NCI-H187 (cell line): ENCODE measurements at regions not wholly inside any gene's neighbourhood (a gene's known extent, or its start where the extent isn't known, plus 50 kb on each side); places are given as distances from the start of the nearest gene placed in this dataset.

Source experiments
- DNase-seq, 2 experiments: peaks; one replicate each; lab custom pipeline; 2025; lab: John Stamatoyannopoulos, UW

- no peak for DNase-seq
Observed at GRCh38 chr14:101503431-101504095, 57.7 kb upstream of the DIO3 start.

DNA sequence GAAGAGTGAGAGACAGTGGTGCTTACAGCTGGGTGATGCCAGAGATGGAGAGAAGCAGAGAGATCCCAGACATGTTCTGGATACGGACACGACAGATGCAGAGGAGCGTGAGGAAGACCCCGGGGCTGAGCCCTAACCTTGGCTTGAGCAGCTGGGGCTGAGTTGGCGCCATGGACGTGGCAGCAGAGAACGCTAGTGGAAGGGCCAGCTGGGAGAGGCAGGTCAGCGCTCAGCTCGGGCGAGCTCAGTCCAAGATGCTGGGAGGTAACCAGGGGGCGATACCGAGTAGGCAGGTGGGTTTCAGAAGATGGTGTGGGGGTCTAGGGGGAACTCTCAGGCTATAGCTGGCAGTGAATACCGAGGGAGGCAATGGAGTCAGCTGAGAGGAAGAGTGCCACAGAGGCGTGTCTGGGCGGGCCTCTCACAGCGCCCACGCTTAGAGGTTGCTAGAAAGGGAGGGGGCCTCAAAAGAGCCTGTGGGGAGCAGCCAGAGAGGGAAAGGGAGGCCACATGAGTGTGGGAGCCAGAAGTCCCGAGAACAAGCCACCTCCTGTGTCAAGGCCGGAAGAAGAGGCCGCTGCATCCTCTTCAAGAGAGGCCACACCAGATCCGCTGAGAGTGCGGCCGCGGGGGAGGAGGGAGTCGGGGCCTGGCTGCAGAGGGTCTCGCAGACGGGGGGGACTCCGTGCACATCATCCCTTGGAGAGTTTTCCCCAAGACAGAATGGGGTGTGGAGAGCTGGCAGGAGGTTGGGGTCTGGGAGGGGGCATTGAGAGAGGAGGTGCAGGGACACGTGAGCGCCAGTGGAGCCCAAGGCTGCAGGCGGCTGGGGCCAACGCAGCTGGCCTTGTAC, 57.0 kb upstream of the DIO3 start:
- DNase-seq, result no peak

DNA sequence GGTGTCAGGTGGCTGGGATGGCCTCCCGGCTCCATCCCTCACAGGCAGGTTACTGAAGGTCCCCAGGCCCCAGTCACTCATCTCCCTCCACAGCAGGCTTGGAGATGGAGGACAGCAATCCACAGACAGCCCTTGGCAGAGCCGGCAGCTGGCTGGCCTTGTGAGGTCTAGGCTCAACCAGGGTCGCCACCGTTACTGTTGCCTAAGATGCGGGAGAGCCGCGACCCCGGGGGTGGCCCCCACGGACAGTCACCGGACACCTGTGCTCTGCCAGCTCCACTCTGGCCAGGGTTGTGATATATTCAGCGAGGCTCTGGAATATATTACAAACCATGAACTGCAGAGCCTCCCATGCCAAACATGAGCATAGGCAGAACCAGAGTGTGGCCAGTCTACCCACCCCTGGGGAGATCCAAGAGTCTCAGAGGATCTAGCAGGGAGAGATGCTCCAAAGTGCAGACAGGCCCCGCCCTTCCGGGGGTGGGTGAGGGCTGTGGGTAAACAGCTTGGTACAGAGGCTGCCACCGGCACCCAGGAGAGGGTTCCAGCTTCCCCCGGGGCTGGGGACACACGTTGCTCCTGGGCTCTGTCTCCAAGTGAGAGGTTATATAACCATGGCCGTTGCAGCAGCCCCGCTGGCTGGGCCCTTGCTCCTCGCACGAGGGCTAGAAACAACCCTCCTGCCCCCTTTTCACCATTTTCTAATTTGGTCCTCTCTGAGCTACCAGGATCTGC, 55.9 kb upstream of the DIO3 start:
- DNase-seq, result no peak

DNA sequence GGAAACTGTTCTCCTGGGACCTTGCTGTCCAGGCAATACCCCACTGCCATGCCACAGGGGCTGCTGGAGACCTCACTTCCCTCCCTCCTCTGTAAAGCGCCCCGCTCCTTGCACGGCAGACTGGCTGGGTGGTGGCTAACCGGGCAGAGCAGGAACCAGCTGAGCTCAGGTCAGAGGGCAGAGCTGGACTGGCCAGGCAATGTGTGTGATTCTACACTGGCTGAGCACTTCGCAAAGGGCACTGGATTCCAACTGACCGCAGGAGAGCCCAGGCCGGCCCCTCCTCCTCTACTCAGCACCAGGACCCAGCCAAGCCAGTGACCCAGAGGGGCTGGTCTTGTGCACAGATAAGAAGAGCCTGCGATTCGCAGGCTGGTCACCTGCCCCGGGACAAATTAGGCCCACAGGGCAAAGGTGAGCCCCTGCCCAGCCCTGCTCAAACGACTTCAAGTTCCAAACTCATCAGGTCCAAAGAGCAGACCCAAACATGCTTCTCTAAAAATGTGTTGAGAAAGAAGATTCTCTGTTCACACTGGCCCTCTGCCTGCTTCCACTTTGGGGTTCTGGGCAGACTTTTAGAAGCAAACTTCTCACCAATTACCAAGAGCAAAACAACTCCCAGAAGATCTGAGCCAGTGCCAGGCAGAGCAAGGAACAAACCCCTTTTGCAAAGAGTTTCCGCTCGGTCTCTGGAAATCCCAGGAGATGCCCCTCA, 54.9 kb upstream of the DIO3 start:
- DNase-seq, result no peak

DNA sequence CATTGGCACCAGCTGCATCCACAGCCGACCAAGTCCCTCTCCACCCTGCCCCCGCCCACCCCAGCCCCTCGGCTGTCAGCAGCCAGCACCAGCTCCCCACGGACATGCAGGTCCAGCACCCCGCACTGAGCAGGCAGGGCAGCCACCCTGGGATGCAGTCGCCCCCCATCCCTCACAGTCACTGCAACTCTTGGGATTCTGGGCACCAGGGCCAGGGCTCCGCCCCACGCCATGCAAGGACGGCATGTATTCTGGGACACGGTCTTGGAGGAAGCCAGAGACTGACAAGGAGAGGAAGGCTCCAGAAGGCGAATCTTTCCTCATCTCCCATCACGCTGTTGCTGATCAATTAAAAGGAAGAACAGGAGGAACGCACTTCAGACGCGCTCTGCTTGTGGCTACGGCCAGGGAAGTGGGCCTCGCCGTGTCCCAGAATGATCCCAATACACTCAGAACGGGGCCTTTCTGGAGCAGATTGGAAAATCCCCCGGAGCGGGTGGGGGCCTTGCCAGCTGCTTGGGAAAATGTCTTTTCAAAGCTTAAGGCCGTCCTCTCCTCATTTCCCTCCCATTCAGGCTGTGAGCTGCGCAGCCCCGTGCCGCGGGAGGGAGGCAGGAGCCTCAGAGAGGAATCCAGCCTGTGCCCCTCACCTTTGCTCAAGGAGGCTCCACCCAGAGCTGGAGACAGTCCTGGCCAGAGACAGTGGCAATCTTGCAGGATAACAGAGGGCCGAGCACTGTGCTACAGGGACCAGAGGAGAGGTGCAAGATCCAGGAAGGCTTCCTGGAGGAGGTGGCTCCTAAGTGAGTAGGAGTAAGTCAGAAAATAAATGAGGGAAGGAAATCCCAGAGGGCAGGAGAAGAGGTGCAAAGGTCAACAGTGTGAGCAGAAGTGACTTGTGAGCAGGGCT, 54.1 kb upstream of the DIO3 start:
- DNase-seq, result no peak

GRCh38 chr14:101507836-101508150, 53.5 kb upstream of the DIO3 start:
- DNase-seq, result no peak

DNA sequence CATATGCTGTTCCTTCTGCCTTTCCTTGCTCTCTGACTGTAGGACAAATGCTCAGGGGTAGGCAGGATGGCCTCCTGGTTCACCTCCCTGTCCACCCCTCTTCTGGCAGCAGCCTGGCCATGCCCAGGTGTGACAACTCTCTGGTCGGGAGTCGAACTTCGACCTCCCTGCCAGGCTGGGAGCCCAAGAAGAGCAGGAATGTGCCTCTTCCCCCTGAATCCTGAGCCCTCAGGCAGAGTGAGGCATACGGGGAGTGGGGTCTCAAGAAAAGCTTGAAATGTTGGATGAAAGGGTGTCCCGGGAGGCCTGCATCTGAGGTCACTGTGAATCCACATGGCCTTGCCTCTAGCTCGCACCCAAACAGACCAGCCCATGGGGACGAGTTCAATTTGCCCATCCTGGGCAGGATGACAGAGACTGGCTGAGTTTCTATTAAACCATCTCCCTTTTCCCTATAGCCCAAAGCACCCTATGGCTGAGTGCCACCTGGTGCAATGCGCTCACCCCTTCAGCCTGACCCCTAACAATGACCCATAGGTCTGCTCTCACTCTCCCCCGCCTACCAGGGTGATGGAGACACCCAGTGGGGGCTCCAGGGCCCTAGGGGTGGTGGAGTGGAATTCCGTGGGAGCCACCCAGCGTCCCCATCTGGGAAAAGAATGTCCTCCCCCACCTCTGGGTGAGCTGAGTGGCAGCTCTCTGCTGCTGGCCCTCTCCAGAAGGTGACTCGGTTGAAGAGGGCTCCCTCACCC, 52.9 kb upstream of the DIO3 start:
- no peak for DNase-seq

DNA sequence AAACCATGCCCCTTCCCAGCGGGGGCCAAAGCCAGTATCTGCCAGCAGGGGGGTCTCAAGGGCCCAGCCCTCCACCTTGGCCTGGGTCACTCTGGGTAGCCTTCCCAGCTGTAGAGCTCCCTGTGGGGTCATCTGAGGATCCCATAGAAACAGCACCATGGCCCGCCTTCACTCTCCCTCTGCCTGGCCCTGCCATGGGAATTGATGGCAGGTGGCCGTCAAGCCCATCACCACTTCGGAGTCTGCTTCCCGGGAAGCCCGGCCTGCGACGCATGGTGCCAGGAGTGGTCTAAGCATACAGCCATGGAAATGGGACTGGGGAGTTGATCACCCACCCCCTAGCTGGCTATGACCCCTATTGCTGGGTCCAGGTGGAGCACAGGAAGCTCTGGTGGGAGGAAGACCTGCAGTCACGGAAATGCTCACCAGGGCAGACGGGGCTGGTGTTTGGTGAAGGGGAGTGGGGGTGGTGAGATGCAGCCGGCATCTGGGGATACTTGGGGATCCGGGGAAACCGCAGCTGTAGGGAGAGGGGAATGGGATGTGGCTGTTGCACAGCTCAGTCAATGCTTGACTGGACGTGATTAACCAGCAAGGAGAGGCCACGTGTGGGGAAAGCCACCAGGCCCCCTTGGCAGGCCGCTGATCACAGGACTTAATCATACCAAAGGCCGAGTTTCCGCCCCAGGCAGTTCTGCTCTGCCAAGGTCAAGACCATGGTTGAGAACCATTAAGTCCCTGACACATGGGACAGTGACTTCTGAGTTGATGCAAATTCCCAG, 52.2 kb upstream of the DIO3 start:
- DNase-seq, result no peak

GRCh38 chr14:101509730-101510371, 51.4 kb upstream of the DIO3 start:
- DNase-seq, result no peak

- DNase-seq, result no peak
Observed at GRCh38 chr14:101511199-101511598, 50.1 kb upstream of the DIO3 start.
